ENCODE measurements at regions not wholly inside any gene's neighbourhood (a gene's known extent, or its start where the extent isn't known, plus 50 kb on each side); places are given as distances from the start of the nearest gene placed in this dataset.

- Histone ChIP-seq H3K36me3 (no peaks in the 10 kb centered on the region), H3K27ac (no peak overlapping the region), H3K4me1 (no peaks in the 10 kb centered on the region), H3K9me3 (no peaks in the 10 kb centered on the region), H3K4me3 (no peak overlapping the region), H3K27me3 (no peaks in the 10 kb centered on the region)
- DNase-seq, result no peak
- intact Hi-C loops (cut with DNase I; ENCODE audit: low total_unique reads), result no loop called here
- TF ChIP-seq CTCF (IDR thresholded peaks at IDR 0.05), result no peak
- no peak for TF ChIP-seq POLR2A (IDR thresholded peaks at IDR 0.05)
Measured at GRCh38 chr7:41114131-41114530, 588.8 kb downstream of the INHBA start.

- Histone ChIP-seq H3K9me3 (no peaks in the 10 kb centered on the region), H3K27me3 (no peaks in the 10 kb centered on the region), H3K4me1 (no peaks in the 10 kb centered on the region), H3K36me3 (no peaks in the 10 kb centered on the region), H3K4me3 (no peak overlapping the region), H3K27ac (no peak overlapping the region)
- TF ChIP-seq POLR2A (IDR thresholded peaks at IDR 0.05), result no peak
- TF ChIP-seq CTCF (IDR thresholded peaks at IDR 0.05), result no peak
- DNase-seq, result no peak
- intact Hi-C loops (cut with DNase I; ENCODE audit: low total_unique reads), result no loop called here
Measured at GRCh38 chr7:41113719-41114118, 589.2 kb downstream of the INHBA start.

- H3K27ac ChIP-seq, result no peak overlapping the region
- no peaks in the 10 kb centered on the region for H3K4me1 ChIP-seq
- DNase-seq, result no peak
- H3K36me3 ChIP-seq, result no peaks in the 10 kb centered on the region
- intact Hi-C loops (cut with DNase I; ENCODE audit: low total_unique reads), result no loop called here
- no peak overlapping the region for H3K4me3 ChIP-seq
- no peaks in the 10 kb centered on the region for H3K9me3 ChIP-seq
- no peaks in the 10 kb centered on the region for H3K27me3 ChIP-seq
- no peak for TF ChIP-seq CTCF (IDR thresholded peaks at IDR 0.05)
- TF ChIP-seq POLR2A (IDR thresholded peaks at IDR 0.05), result no peak
Measured at GRCh38 chr7:41110186-41110585, 592.7 kb downstream of the INHBA start.

GRCh38 chr7:41108821-41109220, 594.1 kb downstream of the INHBA start:
- Histone ChIP-seq H3K27me3 (no peaks in the 10 kb centered on the region), H3K36me3 (no peaks in the 10 kb centered on the region), H3K27ac (no peak overlapping the region), H3K4me3 (no peak overlapping the region), H3K9me3 (no peaks in the 10 kb centered on the region), H3K4me1 (no peaks in the 10 kb centered on the region)
- intact Hi-C loops (cut with DNase I; ENCODE audit: low total_unique reads), result no loop called here
- TF ChIP-seq CTCF (IDR thresholded peaks at IDR 0.05), result no peak
- TF ChIP-seq POLR2A (IDR thresholded peaks at IDR 0.05), result no peak
- no peak for DNase-seq

- no peak overlapping the region for H3K27ac ChIP-seq
- H3K9me3 ChIP-seq, result no peaks in the 10 kb centered on the region
- H3K36me3 ChIP-seq, result no peaks in the 10 kb centered on the region
- intact Hi-C loops (cut with DNase I; ENCODE audit: low total_unique reads), result no loop called here
- no peak for DNase-seq
- no peak for TF ChIP-seq POLR2A (IDR thresholded peaks at IDR 0.05)
- TF ChIP-seq CTCF (IDR thresholded peaks at IDR 0.05), result no peak
- no peak overlapping the region for H3K4me3 ChIP-seq
- no peaks in the 10 kb centered on the region for H3K4me1 ChIP-seq
- no peaks in the 10 kb centered on the region for H3K27me3 ChIP-seq
Measured at GRCh38 chr7:41107938-41108448, 594.9 kb downstream of the INHBA start.
